Tibial nerve (tissue), 4 donors: ENCODE measurements at regions not wholly inside any gene's neighbourhood (a gene's known extent, or its start where the extent isn't known, plus 50 kb on each side); places are given as distances from the start of the nearest gene placed in this dataset.

Source experiments
- DNase-seq, 2 donors: peaks; one replicate each; pipeline ENCODE4 v3.0.0-alpha.2; 2019; ENCODE audit warnings: low spot score in 2 of 2
- H3K27ac ChIP-seq, 4 donors: fragments of 200-600 bp; sonication (generic) in 3 of 4; one replicate each; pipeline ENCODE4 v1.5.1; 2017 to 2019; ENCODE audit warnings: mild to moderate bottlenecking in 1 of 4
- H3K27me3 ChIP-seq, 2 donors: fragments of 200-600 bp; sonication (generic) in 1 of 2; one replicate each; pipeline versions ENCODE4 v1.5.1 to v1.6.0; 2017 to 2019
- H3K36me3 ChIP-seq, 3 donors: fragments of 200-600 bp; sonication (generic); one replicate each; pipeline ENCODE4 v1.5.1; 2018 to 2019
- H3K4me1 ChIP-seq, 4 donors: fragments of 200-600 bp; sonication (generic) in 3 of 4; one replicate each; pipeline ENCODE4 v1.5.1; 2017 to 2019
- H3K4me3 ChIP-seq, 4 donors: fragments of 200-600 bp; sonication (generic) in 3 of 4; one replicate each; pipeline ENCODE4 v1.5.1; 2017 to 2019; ENCODE audit warnings: mild to moderate bottlenecking in 1 of 4, moderate library complexity in 1 of 4
- H3K9me3 ChIP-seq, 4 donors: fragments of 200-600 bp; sonication (generic) in 3 of 4; one replicate each; pipeline ENCODE4 v1.5.1; 2017 to 2019
- CTCF ChIP-seq, 5 experiments: fragments of 200-600 bp in 3 of 5; fragments of 450-650 bp in 2 of 5; sonication (generic) in 3 of 5; IDR thresholded peaks; one replicate each; pipeline ENCODE4 v1.5.1; 2016 to 2019; ENCODE audit warnings: antibody characterized with exemption in 5 of 5, mild to moderate bottlenecking in 3 of 5, moderate library complexity in 2 of 5
- EP300 ChIP-seq, 2 donors: sonication (generic); formaldehyde crosslinking; IDR thresholded peaks; one replicate each; pipeline ENCODE4 v1.6.1; 2017; ENCODE audit warnings: antibody characterized with exemption in 2 of 2, mild to moderate bottlenecking in 1 of 2
- POLR2A ChIP-seq, 2 donors: fragments of 450-650 bp; IDR thresholded peaks; one replicate each; pipeline ENCODE4 v1.6.1; 2017; ENCODE audit warnings: antibody characterized with exemption in 2 of 2, mild to moderate bottlenecking in 2 of 2, moderate library complexity in 2 of 2
- WGBS, 2 donors: methylation state at CpG; one replicate each; pipeline ENCODE4 v1.1.5; 2018; 5-methylcytosine and 5-hydroxymethylcytosine counted together

GRCh38 chr1:218848009-218848408 lies 325.7 kb upstream of the LYPLAL1 start:
- H3K9me3 ChIP-seq: no peaks in the 10 kb centered on the region
- H3K4me1 ChIP-seq: peaks cover 0 to 12% (median 0%) of the 10 kb centered on the region in 4 donors
- TF ChIP-seq EP300 (IDR thresholded peaks at IDR 0.05): peak in 1 of 2 donors; percentile 6
- no peak for TF ChIP-seq POLR2A (IDR thresholded peaks at IDR 0.05)
- no peaks in the 10 kb centered on the region for H3K36me3 ChIP-seq
- H3K4me3 ChIP-seq: no peak overlapping the region
- 44 to 50% methylated on average over 1 of the region's 1 CpG for WGBS, 2 donors
- no peak overlapping the region for H3K27ac ChIP-seq
- no peaks in the 10 kb centered on the region for H3K27me3 ChIP-seq
- no peak for DNase-seq

GRCh38 chr1:218850367-218850766 lies 323.3 kb upstream of the LYPLAL1 start:
- DNase-seq: no peak
- Histone ChIP-seq H3K27me3 (no peaks in the 10 kb centered on the region), H3K36me3 (no peaks in the 10 kb centered on the region), H3K9me3 (no peaks in the 10 kb centered on the region), H3K4me3 (no peak overlapping the region), H3K27ac (no peak overlapping the region), H3K4me1 (peaks cover 0 to 12% (median 0%) of the 10 kb centered on the region in 4 donors)
- TF ChIP-seq POLR2A (IDR thresholded peaks at IDR 0.05) (no peak), EP300 (IDR thresholded peaks at IDR 0.05) (no peak), CTCF (IDR thresholded peaks at IDR 0.05) (no peak)
- 75 to 81% methylated on average over 2 of the region's 2 CpGs for WGBS, 2 donors

- no peaks in the 10 kb centered on the region for H3K27me3 ChIP-seq
- H3K9me3 ChIP-seq: no peaks in the 10 kb centered on the region
- no peak overlapping the region for H3K4me3 ChIP-seq
- no peak overlapping the region for H3K27ac ChIP-seq
- no peak for DNase-seq
- 67 to 70% methylated on average over 2 of the region's 2 CpGs for WGBS, 2 donors
- H3K4me1 ChIP-seq: peaks cover 0 to 12% (median 0%) of the 10 kb centered on the region in 4 donors
- H3K36me3 ChIP-seq: no peaks in the 10 kb centered on the region
- TF ChIP-seq POLR2A (IDR thresholded peaks at IDR 0.05): no peak
- TF ChIP-seq EP300 (IDR thresholded peaks at IDR 0.05): no peak
- TF ChIP-seq CTCF (IDR thresholded peaks at IDR 0.05): no peak
Observed at GRCh38 chr1:218851586-218851985, 322.1 kb upstream of the LYPLAL1 start.

- no peaks in the 10 kb centered on the region for H3K36me3 ChIP-seq
- peaks cover 0 to 9% (median 0%) of the 10 kb centered on the region in 4 donors for H3K4me1 ChIP-seq
- DNase-seq: no peak
- 85 to 88% methylated on average over 4 of the region's 4 CpGs for WGBS, 2 donors
- H3K4me3 ChIP-seq: no peak overlapping the region
- no peaks in the 10 kb centered on the region for H3K9me3 ChIP-seq
- H3K27me3 ChIP-seq: no peaks in the 10 kb centered on the region
- H3K27ac ChIP-seq: no peak overlapping the region
- TF ChIP-seq EP300 (IDR thresholded peaks at IDR 0.05) (no peak), CTCF (IDR thresholded peaks at IDR 0.05) (no peak), POLR2A (IDR thresholded peaks at IDR 0.05) (no peak)
Observed at GRCh38 chr1:218852527-218852926, 321.2 kb upstream of the LYPLAL1 start.

GRCh38 chr1:218863987-218864386 lies 309.7 kb upstream of the LYPLAL1 start:
- Histone ChIP-seq H3K4me1 (peaks cover 0 to 12% (median 0%) of the 10 kb centered on the region in 4 donors), H3K27ac (no peak overlapping the region), H3K27me3 (no peaks in the 10 kb centered on the region), H3K36me3 (no peaks in the 10 kb centered on the region), H3K4me3 (no peak overlapping the region), H3K9me3 (no peaks in the 10 kb centered on the region)
- DNase-seq: no peak
- TF ChIP-seq CTCF (IDR thresholded peaks at IDR 0.05) (no peak), EP300 (IDR thresholded peaks at IDR 0.05) (no peak), POLR2A (IDR thresholded peaks at IDR 0.05) (no peak)
- WGBS, 2 donors: 94 to 96% methylated on average over 3 of the region's 3 CpGs

- peaks cover 0 to 12% (median 0%) of the 10 kb centered on the region in 4 donors for H3K4me1 ChIP-seq
- no peaks in the 10 kb centered on the region for H3K27me3 ChIP-seq
- no peak for DNase-seq
- no peak overlapping the region for H3K4me3 ChIP-seq
- H3K36me3 ChIP-seq: no peaks in the 10 kb centered on the region
- TF ChIP-seq EP300 (IDR thresholded peaks at IDR 0.05) (peak in 1 of 2 donors; percentile 67), POLR2A (IDR thresholded peaks at IDR 0.05) (no peak)
- WGBS, 2 donors: 44 to 45% methylated on average over 1 of the region's 1 CpG
- H3K9me3 ChIP-seq: no peaks in the 10 kb centered on the region
- peak overlapping the region in 1 of 4 donors; percentile 32 for H3K27ac ChIP-seq
Observed at GRCh38 chr1:218865591-218865990, 308.1 kb upstream of the LYPLAL1 start.
